GM12874 (cell line): ENCODE measurements at regions not wholly inside any gene's neighbourhood (a gene's known extent, or its start where the extent isn't known, plus 50 kb on each side); places are given as distances from the start of the nearest gene placed in this dataset.

Source experiments
- CTCF ChIP-seq: IDR thresholded peaks from 2 replicates; pipeline ENCODE4 v1.5.1; 2011; ENCODE audit warnings: low read depth, mild to moderate bottlenecking, control low read depth, low read length, moderate library complexity; ENCODE audit not compliant: insufficient read depth

- no peak for TF ChIP-seq CTCF
These were observed 74.6 kb upstream of the GDF10 start for GRCh38 chr10:47225219-47225927.

GRCh38 chr10:47225928-47226645 lies 73.9 kb upstream of the GDF10 start:
- TF ChIP-seq CTCF: no peak

- no peak for TF ChIP-seq CTCF
These were observed 69.5 kb upstream of the GDF10 start for GRCh38 chr10:47230482-47230881.

GRCh38 chr10:47230957-47231356 lies 69.0 kb upstream of the GDF10 start:
- no peak for TF ChIP-seq CTCF

GRCh38 chr10:47231414-47231813 lies 68.6 kb upstream of the GDF10 start:
- no peak for TF ChIP-seq CTCF

- no peak for TF ChIP-seq CTCF
These were observed 66.4 kb upstream of the GDF10 start for GRCh38 chr10:47233631-47234030.

- TF ChIP-seq CTCF: no peak
These were observed 64.5 kb upstream of the GDF10 start for GRCh38 chr10:47235484-47235883.
